ENCODE measurements at regions not wholly inside any gene's neighbourhood (a gene's known extent, or its start where the extent isn't known, plus 50 kb on each side); places are given as distances from the start of the nearest gene placed in this dataset.

GRCh38 chr4:11597506-11597905 lies 168.8 kb upstream of the HS3ST1 start:
- DNase-seq (ENCODE audit: insufficient read length, low spot score) (no peak), FAIRE-seq (no peak)
- no peak for TF ChIP-seq CTCF (IDR thresholded peaks at IDR 0.05; ENCODE audit: insufficient read depth, missing control alignments)

- DNase-seq (ENCODE audit: insufficient read length, low spot score) (no peak), FAIRE-seq (no peak)
- TF ChIP-seq CTCF (IDR thresholded peaks at IDR 0.05; ENCODE audit: insufficient read depth, missing control alignments): no peak
Observed at GRCh38 chr4:11596989-11597388, 168.3 kb upstream of the HS3ST1 start.

GRCh38 chr4:11593576-11594116 lies 165.0 kb upstream of the HS3ST1 start:
- TF ChIP-seq CTCF (IDR thresholded peaks at IDR 0.05; ENCODE audit: insufficient read depth, missing control alignments): no peak
- DNase-seq (ENCODE audit: insufficient read length, low spot score): no peak
- no peak for FAIRE-seq

GRCh38 chr4:11592276-11592675 lies 163.6 kb upstream of the HS3ST1 start:
- TF ChIP-seq CTCF (IDR thresholded peaks at IDR 0.05; ENCODE audit: insufficient read depth, missing control alignments): no peak
- no peak for DNase-seq (ENCODE audit: insufficient read length, low spot score)
- FAIRE-seq: no peak

- DNase-seq (ENCODE audit: insufficient read length, low spot score) (no peak), FAIRE-seq (no peak)
- no peak for TF ChIP-seq CTCF (IDR thresholded peaks at IDR 0.05; ENCODE audit: insufficient read depth, missing control alignments)
Observed at GRCh38 chr4:11590132-11590531, 161.4 kb upstream of the HS3ST1 start.

GRCh38 chr4:11589676-11590075 lies 161.0 kb upstream of the HS3ST1 start:
- TF ChIP-seq CTCF (IDR thresholded peaks at IDR 0.05; ENCODE audit: insufficient read depth, missing control alignments): no peak
- FAIRE-seq (no peak), DNase-seq (ENCODE audit: insufficient read length, low spot score) (no peak)

- TF ChIP-seq CTCF (IDR thresholded peaks at IDR 0.05; ENCODE audit: insufficient read depth, missing control alignments): no peak
- FAIRE-seq (no peak), DNase-seq (ENCODE audit: insufficient read length, low spot score) (no peak)
Observed at GRCh38 chr4:11587797-11588196, 159.1 kb upstream of the HS3ST1 start.

Data from D721Med (cell line).